Thyroid gland (tissue), 4 donors: ENCODE measurements at regions not wholly inside any gene's neighbourhood (a gene's known extent, or its start where the extent isn't known, plus 50 kb on each side); places are given as distances from the start of the nearest gene placed in this dataset.

Source experiments
- CTCF ChIP-seq, 6 experiments: fragments of 200-600 bp in 3 of 6; fragments of 450-650 bp in 3 of 6; sonication (generic) in 3 of 6; IDR thresholded peaks; one replicate each; pipeline ENCODE4 v1.5.1; 2016 to 2019; ENCODE audit warnings: antibody characterized with exemption in 6 of 6, mild to moderate bottlenecking in 2 of 6, inconsistent platforms in 1 of 6, moderate library complexity in 1 of 6
- POLR2A ChIP-seq, 2 donors: fragments of 450-650 bp; IDR thresholded peaks; one replicate each; pipeline ENCODE4 v1.6.1; 2017; ENCODE audit warnings: antibody characterized with exemption in 2 of 2, mild to moderate bottlenecking in 2 of 2, moderate library complexity in 1 of 2

- no peak for TF ChIP-seq CTCF (IDR thresholded peaks at IDR 0.05)
- no peak for TF ChIP-seq POLR2A (IDR thresholded peaks at IDR 0.05)
Measured at GRCh38 chr2:60047347-60047746, 506.1 kb downstream of the BCL11A start.
